Fibroblast of lung (primary cell): ENCODE measurements at regions not wholly inside any gene's neighbourhood (a gene's known extent, or its start where the extent isn't known, plus 50 kb on each side); places are given as distances from the start of the nearest gene placed in this dataset.

Source experiments
- DNase-seq, 2 donors: peaks; one replicate each; pipeline versions ENCODE4 v3.0.0 to v3.0.0-alpha.2; 2010; ENCODE audit warnings: low read depth in 2 of 2
- H2AFZ ChIP-seq: 2 replicates; pipeline ENCODE4 v1.5.1; 2012; ENCODE audit warnings: low read length, control low read depth, inconsistent platforms
- H3K27ac ChIP-seq: 2 replicates; pipeline ENCODE4 v1.5.1; 2011; ENCODE audit warnings: low read length, control low read depth; ENCODE audit not compliant: insufficient read depth
- H3K27me3 ChIP-seq: 2 replicates; pipeline ENCODE4 v1.5.1; 2011; ENCODE audit warnings: mild to moderate bottlenecking, low read length; ENCODE audit not compliant: control insufficient read depth, insufficient read depth
- H3K36me3 ChIP-seq: 2 replicates; pipeline ENCODE4 v1.5.1; 2011; ENCODE audit warnings: low read length; ENCODE audit not compliant: control insufficient read depth, insufficient read depth
- H3K4me1 ChIP-seq: 2 replicates; pipeline ENCODE4 v1.5.1; 2011; ENCODE audit warnings: low read length; ENCODE audit not compliant: control insufficient read depth, insufficient read depth; ENCODE audit errors: extremely low read depth
- H3K4me2 ChIP-seq: 2 replicates; pipeline ENCODE4 v1.5.1; 2011; ENCODE audit warnings: low read length, control low read depth; ENCODE audit not compliant: insufficient read depth; ENCODE audit errors: extremely low read depth
- H3K4me3 ChIP-seq, 4 experiments: fragments of 200-600 bp in 1 of 4; sonication (generic) in 1 of 4; replicated peaks in 1 of 4; 2 replicates each; pipeline ENCODE4 v1.5.1; 2011 to 2016; ENCODE audit warnings: low read length in 4 of 4, low read depth in 3 of 4, mild to moderate bottlenecking in 3 of 4, control low read depth in 2 of 4, inconsistent platforms in 1 of 4, mixed read lengths in 1 of 4; ENCODE audit not compliant: insufficient read depth in 1 of 4; ENCODE audit errors: control extremely low read depth in 1 of 4
- H3K79me2 ChIP-seq: 2 replicates; pipeline ENCODE4 v1.5.1; 2012; ENCODE audit warnings: mild to moderate bottlenecking, low read length, inconsistent platforms; ENCODE audit not compliant: control insufficient read depth, insufficient read depth
- H3K9ac ChIP-seq: 2 replicates; pipeline ENCODE4 v1.5.1; 2011; ENCODE audit warnings: mild to moderate bottlenecking, low read length, control low read depth; ENCODE audit not compliant: insufficient read depth
- H3K9me3 ChIP-seq: 2 replicates; pipeline ENCODE4 v1.5.1; 2012; ENCODE audit warnings: low read depth, low read length; ENCODE audit not compliant: control insufficient read depth, insufficient read depth
- H4K20me1 ChIP-seq: 2 replicates; pipeline ENCODE4 v1.5.1; 2011; ENCODE audit warnings: low read length; ENCODE audit not compliant: control insufficient read depth, insufficient read depth; ENCODE audit errors: extremely low read depth
- EZH2 ChIP-seq: IDR thresholded peaks from 2 replicates; pipeline ENCODE4 v1.5.1; 2012; ENCODE audit warnings: low read length, control low read depth, mild to moderate bottlenecking; ENCODE audit errors: missing control alignments
- TF ChIP-seq, protein P1 (sequence below), 2 donors: IDR thresholded peaks in 1 of 2; conservative IDR thresholded peaks in 1 of 2; 1 replicate in 1 of 2; 2 replicates in 1 of 2; pipeline ENCODE4 v1.5.1; 2011 to 2012; ENCODE audit warnings: low read length in 2 of 2, control low read depth in 1 of 2, inconsistent platforms in 1 of 2, low read depth in 1 of 2, mild to moderate bottlenecking in 1 of 2

DNA sequence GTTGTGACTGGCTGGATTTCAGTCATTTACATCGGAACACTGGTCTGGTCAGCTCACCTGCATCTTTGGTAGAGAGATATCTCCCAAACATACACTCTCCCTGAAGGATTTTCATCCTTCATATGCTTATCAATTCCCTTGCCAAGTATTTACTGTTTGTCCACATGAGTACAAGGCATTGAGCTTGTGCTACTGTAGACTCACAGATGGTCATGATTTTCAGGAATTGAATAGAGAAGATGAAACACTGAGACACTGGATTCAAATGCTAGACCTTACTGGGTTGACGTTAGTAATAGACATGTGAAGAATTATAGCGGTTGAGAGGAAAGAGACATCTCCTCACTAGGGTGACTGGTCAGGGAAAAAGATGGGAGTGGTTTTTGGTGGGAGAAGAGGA is 62.9 kb upstream of the ABL1 start:
- no peaks in the 10 kb centered on the region for H3K27me3 ChIP-seq

DNA sequence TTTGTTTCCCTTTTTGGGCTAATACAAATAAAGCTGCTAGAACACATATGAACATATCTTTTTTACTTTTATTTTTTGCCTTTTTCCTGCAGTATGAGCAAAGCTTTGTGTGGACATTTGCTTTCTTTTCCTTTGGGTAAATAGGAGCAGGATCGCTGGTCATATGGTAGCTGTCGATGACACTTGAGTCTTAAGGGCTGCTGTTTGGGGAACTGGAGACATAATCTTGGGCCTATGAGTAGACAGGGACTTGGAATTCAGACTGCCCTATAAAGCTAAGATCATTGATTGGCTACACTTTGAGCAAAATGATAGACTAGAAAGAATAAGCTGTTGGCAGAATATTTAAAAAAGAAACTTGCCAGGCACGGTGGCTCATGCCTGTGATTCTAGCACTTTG is 60.9 kb upstream of the ABL1 start:
- no peak overlapping the region for H3K27ac ChIP-seq
- H3K4me2 ChIP-seq, result no peak overlapping the region
- peaks cover 11% of the 10 kb centered on the region for H3K4me1 ChIP-seq
- H3K27me3 ChIP-seq, result no peaks in the 10 kb centered on the region
- DNase-seq, result no peak
- peaks cover 36% of the 10 kb centered on the region for H3K79me2 ChIP-seq
- H3K9ac ChIP-seq, result no peak overlapping the region
- H3K9me3 ChIP-seq, result no peaks in the 10 kb centered on the region
- H4K20me1 ChIP-seq, result no peaks in the 10 kb centered on the region
- no peak overlapping the region for H3K4me3 ChIP-seq
- no peaks in the 10 kb centered on the region for H3K36me3 ChIP-seq
- H2AFZ ChIP-seq, result no peak overlapping the region
- TF ChIP-seq, protein P1, sequence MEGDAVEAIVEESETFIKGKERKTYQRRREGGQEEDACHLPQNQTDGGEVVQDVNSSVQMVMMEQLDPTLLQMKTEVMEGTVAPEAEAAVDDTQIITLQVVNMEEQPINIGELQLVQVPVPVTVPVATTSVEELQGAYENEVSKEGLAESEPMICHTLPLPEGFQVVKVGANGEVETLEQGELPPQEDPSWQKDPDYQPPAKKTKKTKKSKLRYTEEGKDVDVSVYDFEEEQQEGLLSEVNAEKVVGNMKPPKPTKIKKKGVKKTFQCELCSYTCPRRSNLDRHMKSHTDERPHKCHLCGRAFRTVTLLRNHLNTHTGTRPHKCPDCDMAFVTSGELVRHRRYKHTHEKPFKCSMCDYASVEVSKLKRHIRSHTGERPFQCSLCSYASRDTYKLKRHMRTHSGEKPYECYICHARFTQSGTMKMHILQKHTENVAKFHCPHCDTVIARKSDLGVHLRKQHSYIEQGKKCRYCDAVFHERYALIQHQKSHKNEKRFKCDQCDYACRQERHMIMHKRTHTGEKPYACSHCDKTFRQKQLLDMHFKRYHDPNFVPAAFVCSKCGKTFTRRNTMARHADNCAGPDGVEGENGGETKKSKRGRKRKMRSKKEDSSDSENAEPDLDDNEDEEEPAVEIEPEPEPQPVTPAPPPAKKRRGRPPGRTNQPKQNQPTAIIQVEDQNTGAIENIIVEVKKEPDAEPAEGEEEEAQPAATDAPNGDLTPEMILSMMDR (conservative IDR thresholded peaks at IDR 0.05 in 1 of 2, IDR thresholded peaks at IDR 0.05 in 1 of 2; ENCODE audit: low read depth in 1 of 2, low read length in 2 of 2), result no peak
- TF ChIP-seq EZH2, result no peak

More for the DNA sequence above, 62.9 kb upstream of the ABL1 start:
- TF ChIP-seq, protein P1 (conservative IDR thresholded peaks at IDR 0.05 in 1 of 2, IDR thresholded peaks at IDR 0.05 in 1 of 2; ENCODE audit: low read depth in 1 of 2, low read length in 2 of 2), result no peak
- no peak for TF ChIP-seq EZH2
- DNase-seq, result no peak
- no peak overlapping the region for H3K9ac ChIP-seq
- no peak overlapping the region for H3K27ac ChIP-seq
- H3K36me3 ChIP-seq, result no peaks in the 10 kb centered on the region
- H2AFZ ChIP-seq, result no peak overlapping the region
- H3K4me2 ChIP-seq, result no peak overlapping the region
- H4K20me1 ChIP-seq, result no peaks in the 10 kb centered on the region
- peaks cover 33% of the 10 kb centered on the region for H3K79me2 ChIP-seq
- no peaks in the 10 kb centered on the region for H3K9me3 ChIP-seq
- peaks cover 6% of the 10 kb centered on the region for H3K4me1 ChIP-seq
- no peak overlapping the region for H3K4me3 ChIP-seq

- Histone ChIP-seq H3K27me3 (no peaks in the 10 kb centered on the region), H3K36me3 (no peaks in the 10 kb centered on the region), H3K79me2 (peaks cover 34% of the 10 kb centered on the region), H3K4me2 (no peak overlapping the region), H3K4me1 (peaks cover 23% of the 10 kb centered on the region), H3K27ac (no peak overlapping the region), H3K4me3 (no peak overlapping the region), H2AFZ (no peak overlapping the region), H3K9ac (no peak overlapping the region), H3K9me3 (no peaks in the 10 kb centered on the region), H4K20me1 (no peaks in the 10 kb centered on the region)
- TF ChIP-seq, protein P1 (conservative IDR thresholded peaks at IDR 0.05 in 1 of 2, IDR thresholded peaks at IDR 0.05 in 1 of 2; ENCODE audit: low read depth in 1 of 2, low read length in 2 of 2), result no peak
- TF ChIP-seq EZH2, result no peak
- DNase-seq, result no peak
Measured at GRCh38 chr9:130775336-130775991, 59.6 kb upstream of the ABL1 start.
